A549 (cell line): ENCODE measurements at regions not wholly inside any gene's neighbourhood (a gene's known extent, or its start where the extent isn't known, plus 50 kb on each side); places are given as distances from the start of the nearest gene placed in this dataset.

Experiments
- ATAC-seq, 2 experiments: fragments of 200-7000 bp in 1 of 2; fragments of >200 bp in 1 of 2; cut with Nextera tagmentation in 1 of 2; cut with Tn5 transposase in 1 of 2; 3 replicates each; pipeline versions ENCODE4 v1.8.0 to v1.9.1; 2018 to 2020; ENCODE audit warnings: mild to moderate bottlenecking in 1 of 2, moderate library complexity in 1 of 2
- CTCF ChIA-PET: fragments of 300-600 bp; sonication (Branson Sonifier 250); formaldehyde crosslinking; extraction: SDS; loops from one replicate; lab custom pipeline; 2021; ENCODE audit warnings: antibody characterized with exemption, inconsistent platforms; lab: Yijun Ruan, JAX
- POLR2A ChIA-PET: fragments of 350-600 bp; formaldehyde crosslinking; extraction: SDS; loops from one replicate; lab custom pipeline; 2021; ENCODE audit warnings: antibody characterized with exemption, inconsistent platforms; lab: Yijun Ruan, JAX
- DNase-seq, 2 experiments: peaks; one replicate each; pipeline versions ENCODE4 v3.0.0 to v3.0.0-alpha.2; 2011 to 2016; ENCODE audit warnings: low read depth in 1 of 2, low spot score in 1 of 2
- FAIRE-seq: peaks from 2 replicates; lab custom pipeline; 2011; peaks lifted over from hg19 to GRCh38; lab: Jason Lieb, UNC
- H3K27ac ChIP-seq, 2 experiments: fragments of >200 bp; sonication (Bioruptor Twin); formaldehyde crosslinking; 3 replicates each; pipeline ENCODE4 v1.5.1; 2016 to 2017
- H3K4me1 ChIP-seq: fragments of >200 bp; sonication (Bioruptor Twin); formaldehyde crosslinking; 3 replicates; pipeline ENCODE4 v1.6.1; 2016
- H3K4me2 ChIP-seq: fragments of >200 bp; sonication (Bioruptor Twin); formaldehyde crosslinking; 3 replicates; pipeline ENCODE4 v1.6.1; 2016
- H3K4me3 ChIP-seq: fragments of >200 bp; sonication (Bioruptor Twin); formaldehyde crosslinking; 3 replicates; pipeline ENCODE4 v1.5.1; 2016
- H3K9me3 ChIP-seq: fragments of >200 bp; sonication (Bioruptor Twin); formaldehyde crosslinking; 3 replicates; pipeline ENCODE4 v1.6.1; 2016
- HEYL ChIP-seq: fragments of 250-450 bp; sonication (Bioruptor Pico); IDR thresholded peaks from 2 replicates; pipeline ENCODE4 v1.8.0; 2021; ENCODE audit warnings: mild to moderate bottlenecking, moderate library complexity
- HMGXB4 ChIP-seq: fragments of 250-450 bp; sonication (Bioruptor Pico); IDR thresholded peaks from 2 replicates; pipeline ENCODE4 v1.5.0; 2021; ENCODE audit warnings: mild to moderate bottlenecking, moderate library complexity, borderline replicate concordance
- HOXB5 ChIP-seq: fragments of 250-450 bp; sonication (Bioruptor Pico); IDR thresholded peaks from 2 replicates; pipeline ENCODE4 v1.5.0; 2020; ENCODE audit warnings: mild to moderate bottlenecking, moderate library complexity
- JUN ChIP-seq, 2 experiments: fragments of >200 bp; sonication (Bioruptor Twin); formaldehyde crosslinking; IDR thresholded peaks; 2 replicates in 1 of 2; 3 replicates in 1 of 2; pipeline ENCODE4 v1.6.1; 2016 to 2017
- NFE2L2 ChIP-seq: fragments of 150-350 bp; conservative IDR thresholded peaks from 2 replicates; pipeline ENCODE4 v1.6.1; 2014; ENCODE audit warnings: low read length
- NPAS2 ChIP-seq: fragments of 250-450 bp; sonication (Bioruptor Pico); IDR thresholded peaks from 2 replicates; pipeline ENCODE4 v1.8.0; 2022; ENCODE audit warnings: mild to moderate bottlenecking, moderate library complexity, borderline replicate concordance
- NR3C1 ChIP-seq: fragments of >200 bp; sonication (Bioruptor Twin); formaldehyde crosslinking; IDR thresholded peaks from 3 replicates; pipeline ENCODE4 v1.6.1; 2017
- RAD21 ChIP-seq, 2 experiments: fragments of >200 bp in 1 of 2; sonication (Bioruptor Twin) in 1 of 2; formaldehyde crosslinking in 1 of 2; IDR thresholded peaks in 1 of 2; conservative IDR thresholded peaks in 1 of 2; 2 replicates in 1 of 2; 3 replicates in 1 of 2; pipeline ENCODE4 v1.6.1; 2012 to 2018; ENCODE audit warnings: inconsistent platforms in 1 of 2
- RNF2 ChIP-seq: fragments of 200-600 bp; sonication (generic); IDR thresholded peaks from 2 replicates; pipeline ENCODE4 v1.6.1; 2016; ENCODE audit warnings: low read depth, mild to moderate bottlenecking, antibody characterized with exemption, moderate library complexity, borderline replicate concordance
- ZSCAN20 ChIP-seq: fragments of 250-450 bp; sonication (Bioruptor Pico); IDR thresholded peaks from 2 replicates; pipeline ENCODE4 v1.8.0; 2022; ENCODE audit warnings: mild to moderate bottlenecking, moderate library complexity
- WGBS: methylation state at CpG from one replicate; pipeline ENCODE4 v1.1.6; 2017; ENCODE audit errors: missing lambda C conversion rate; 5-methylcytosine and 5-hydroxymethylcytosine counted together
- TF ChIP-seq, protein P1 (sequence below): fragments of 150-350 bp; IDR thresholded peaks from 2 replicates; pipeline ENCODE4 v1.6.1; 2014; ENCODE audit warnings: low read depth, mild to moderate bottlenecking, low read length
- TF ChIP-seq, protein P2 (sequence below): IDR thresholded peaks from 2 replicates; pipeline ENCODE4 v1.6.1; 2012; ENCODE audit warnings: low read depth, borderline replicate concordance
- TF ChIP-seq, protein P3 (sequence below): fragments of >200 bp; sonication (Bioruptor Twin); formaldehyde crosslinking; IDR thresholded peaks from 3 replicates; pipeline ENCODE4 v1.6.1; 2016

DNA sequence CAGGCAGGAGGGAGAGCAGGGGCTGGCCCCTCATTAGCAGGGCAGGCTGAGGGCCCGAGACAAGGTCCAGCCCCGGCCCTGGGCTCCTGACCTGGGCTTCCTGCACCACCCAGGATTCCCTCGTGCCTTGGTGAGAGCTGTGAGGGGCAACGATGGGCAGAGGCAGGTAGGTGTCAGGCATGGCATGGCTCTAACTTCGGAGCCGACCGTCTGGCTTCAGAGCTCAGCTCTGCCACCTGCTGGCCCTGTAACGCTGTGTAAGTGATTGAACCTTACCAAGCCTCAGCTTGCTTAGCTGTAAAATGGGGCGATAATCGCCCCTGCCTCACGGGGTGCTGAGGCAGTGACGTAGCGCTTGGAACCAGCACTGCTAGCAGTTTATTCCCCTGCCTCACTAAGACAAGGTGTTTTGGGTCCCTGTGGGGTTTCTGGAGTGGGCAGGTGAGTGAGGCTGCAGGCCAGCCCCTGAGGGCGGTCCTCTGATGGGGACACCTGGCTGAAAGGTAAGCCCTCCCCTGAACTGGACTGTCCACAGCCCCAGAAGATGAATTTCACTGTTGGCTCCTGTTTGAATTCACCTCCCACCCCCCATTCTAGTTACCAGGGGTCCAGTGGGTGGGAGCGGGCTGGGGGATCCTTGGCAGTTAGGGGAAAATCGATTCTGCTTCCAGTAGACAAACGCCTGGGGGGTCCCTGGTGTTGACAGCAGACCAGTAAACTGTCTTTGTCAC, 184.8 kb upstream of the GSE1 start (continued):
- TF ChIP-seq ZSCAN20 (no peak), RNF2 (no peak), HEYL (no peak)
- TF ChIP-seq, protein P1, sequence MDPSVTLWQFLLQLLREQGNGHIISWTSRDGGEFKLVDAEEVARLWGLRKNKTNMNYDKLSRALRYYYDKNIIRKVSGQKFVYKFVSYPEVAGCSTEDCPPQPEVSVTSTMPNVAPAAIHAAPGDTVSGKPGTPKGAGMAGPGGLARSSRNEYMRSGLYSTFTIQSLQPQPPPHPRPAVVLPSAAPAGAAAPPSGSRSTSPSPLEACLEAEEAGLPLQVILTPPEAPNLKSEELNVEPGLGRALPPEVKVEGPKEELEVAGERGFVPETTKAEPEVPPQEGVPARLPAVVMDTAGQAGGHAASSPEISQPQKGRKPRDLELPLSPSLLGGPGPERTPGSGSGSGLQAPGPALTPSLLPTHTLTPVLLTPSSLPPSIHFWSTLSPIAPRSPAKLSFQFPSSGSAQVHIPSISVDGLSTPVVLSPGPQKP, result no peak
- TF ChIP-seq, protein P2, sequence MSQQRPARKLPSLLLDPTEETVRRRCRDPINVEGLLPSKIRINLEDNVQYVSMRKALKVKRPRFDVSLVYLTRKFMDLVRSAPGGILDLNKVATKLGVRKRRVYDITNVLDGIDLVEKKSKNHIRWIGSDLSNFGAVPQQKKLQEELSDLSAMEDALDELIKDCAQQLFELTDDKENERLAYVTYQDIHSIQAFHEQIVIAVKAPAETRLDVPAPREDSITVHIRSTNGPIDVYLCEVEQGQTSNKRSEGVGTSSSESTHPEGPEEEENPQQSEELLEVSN, result no peak
- TF ChIP-seq, all 56 proteins: peak for 7

GRCh38 chr16:85428899-85429775, 184.0 kb upstream of the GSE1 start:
- no peaks in the 10 kb centered on the region for H3K9me3 ChIP-seq
- no peak overlapping the region for H3K27ac ChIP-seq
- DNase-seq (no peak), FAIRE-seq (no peak), ATAC-seq (peak in 1 of 2 experiments; percentile 24; a peak in 2 of 6 replicates)
- TF ChIP-seq HMGXB4 (CRISPR knock-in tag) (no peak), JUN (IDR thresholded peaks at IDR 0.05) (no peak), NR3C1 (no peak), RAD21 (conservative IDR thresholded peaks at IDR 0.05 in 1 of 2, IDR thresholded peaks at IDR 0.05 in 1 of 2) (no peak), HOXB5 (no peak), NPAS2 (CRISPR knock-in tag) (no peak), NFE2L2 (no peak)
- TF ChIP-seq, protein P1, result no peak
- TF ChIP-seq, protein P3, sequence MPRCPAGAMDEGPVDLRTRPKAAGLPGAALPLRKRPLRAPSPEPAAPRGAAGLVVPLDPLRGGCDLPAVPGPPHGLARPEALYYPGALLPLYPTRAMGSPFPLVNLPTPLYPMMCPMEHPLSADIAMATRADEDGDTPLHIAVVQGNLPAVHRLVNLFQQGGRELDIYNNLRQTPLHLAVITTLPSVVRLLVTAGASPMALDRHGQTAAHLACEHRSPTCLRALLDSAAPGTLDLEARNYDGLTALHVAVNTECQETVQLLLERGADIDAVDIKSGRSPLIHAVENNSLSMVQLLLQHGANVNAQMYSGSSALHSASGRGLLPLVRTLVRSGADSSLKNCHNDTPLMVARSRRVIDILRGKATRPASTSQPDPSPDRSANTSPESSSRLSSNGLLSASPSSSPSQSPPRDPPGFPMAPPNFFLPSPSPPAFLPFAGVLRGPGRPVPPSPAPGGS, result no peak
- ChIA-PET CTCF (interaction anchor here (0.6 to 7.0 kb wide), 25 partner anchors 8 to 368 kb away, joined by 3 to 59 read pairs (median 4); no protein-coding TSS in a partner anchor), POLR2A (interaction anchor here (1.1 kb wide), 1 partner anchor 181 kb away, joined by 3 read pairs; no protein-coding TSS in a partner anchor)
- no peaks in the 10 kb centered on the region for H3K4me1 ChIP-seq
- no peak overlapping the region for H3K4me3 ChIP-seq
- no peak overlapping the region for H3K4me2 ChIP-seq
- WGBS, result 77% methylated on average over 20 of the region's 25 CpGs
